ENCODE measurements at regions not wholly inside any gene's neighbourhood (a gene's known extent, or its start where the extent isn't known, plus 50 kb on each side); places are given as distances from the start of the nearest gene placed in this dataset.

- TF ChIP-seq ZNF644 (tag; IDR thresholded peaks at IDR 0.05; ENCODE audit: low read depth) (no peak), CBX1 (IDR thresholded peaks at IDR 0.05; ENCODE audit: low read depth) (no peak), ZNF274 (IDR thresholded peaks at IDR 0.05; ENCODE audit: borderline replicate concordance, low read depth, low read length) (no peak), CTCF (IDR thresholded peaks at IDR 0.05 in 2 of 3, conservative IDR thresholded peaks at IDR 0.05 in 1 of 3; ENCODE audit: insufficient read depth in 2 of 3, low read depth in 1 of 3, low read length in 3 of 3) (no peak), HBP1 (CRISPR knock-in tag; IDR thresholded peaks at IDR 0.05) (no peak), SIN3A (IDR thresholded peaks at IDR 0.05; ENCODE audit: borderline replicate concordance in 2 of 2, control insufficient read depth in 1 of 2, low read depth in 2 of 2, low read length in 2 of 2) (no peak), ZNF143 (CRISPR knock-in tag; IDR thresholded peaks at IDR 0.05) (no peak), TEAD4 (IDR thresholded peaks at IDR 0.05; ENCODE audit: low read length) (no peak), TEAD4 (CRISPR knock-in tag; IDR thresholded peaks at IDR 0.05; ENCODE audit: borderline replicate concordance) (no peak), EHMT2 (IDR thresholded peaks at IDR 0.05) (no peak), POLR2AphosphoS5 (IDR thresholded peaks at IDR 0.05; ENCODE audit: control insufficient read depth, insufficient read depth, low read depth, low read length) (no peak), MYC (IDR thresholded peaks at IDR 0.05; ENCODE audit: low read depth, low read length) (no peak), MYC (CRISPR knock-in tag; IDR thresholded peaks at IDR 0.05; ENCODE audit: borderline replicate concordance, low read depth) (no peak), ZBED1 (IDR thresholded peaks at IDR 0.05) (no peak)
Observed at GRCh38 chr4:106594291-106594952, 225.8 kb upstream of the GIMD1 start.
